ENCODE measurements at regions not wholly inside any gene's neighbourhood (a gene's known extent, or its start where the extent isn't known, plus 50 kb on each side); places are given as distances from the start of the nearest gene placed in this dataset.

GRCh38 chr11:91819777-91820176, 404.8 kb upstream of the FAT3 start:
- 64% methylated on average over 1 of the region's 1 CpG for WGBS (ENCODE audit: insufficient coverage, low coverage, low lambda C conversion rate, missing lambda C conversion rate)
- Histone ChIP-seq H3K9me3 (no peaks in the 10 kb centered on the region), H3K27me3 (no peaks in the 10 kb centered on the region), H3K36me3 (no peaks in the 10 kb centered on the region), H3K4me1 (no peaks in the 10 kb centered on the region), H3K27ac (no peak overlapping the region), H3K4me3 (no peak overlapping the region)
- ATAC-seq: no peak
- DNase-seq: no peak
- TF ChIP-seq, protein P1, sequence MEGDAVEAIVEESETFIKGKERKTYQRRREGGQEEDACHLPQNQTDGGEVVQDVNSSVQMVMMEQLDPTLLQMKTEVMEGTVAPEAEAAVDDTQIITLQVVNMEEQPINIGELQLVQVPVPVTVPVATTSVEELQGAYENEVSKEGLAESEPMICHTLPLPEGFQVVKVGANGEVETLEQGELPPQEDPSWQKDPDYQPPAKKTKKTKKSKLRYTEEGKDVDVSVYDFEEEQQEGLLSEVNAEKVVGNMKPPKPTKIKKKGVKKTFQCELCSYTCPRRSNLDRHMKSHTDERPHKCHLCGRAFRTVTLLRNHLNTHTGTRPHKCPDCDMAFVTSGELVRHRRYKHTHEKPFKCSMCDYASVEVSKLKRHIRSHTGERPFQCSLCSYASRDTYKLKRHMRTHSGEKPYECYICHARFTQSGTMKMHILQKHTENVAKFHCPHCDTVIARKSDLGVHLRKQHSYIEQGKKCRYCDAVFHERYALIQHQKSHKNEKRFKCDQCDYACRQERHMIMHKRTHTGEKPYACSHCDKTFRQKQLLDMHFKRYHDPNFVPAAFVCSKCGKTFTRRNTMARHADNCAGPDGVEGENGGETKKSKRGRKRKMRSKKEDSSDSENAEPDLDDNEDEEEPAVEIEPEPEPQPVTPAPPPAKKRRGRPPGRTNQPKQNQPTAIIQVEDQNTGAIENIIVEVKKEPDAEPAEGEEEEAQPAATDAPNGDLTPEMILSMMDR (IDR thresholded peaks at IDR 0.05): no peak
- no peak for TF ChIP-seq POLR2A (IDR thresholded peaks at IDR 0.05)
- intact Hi-C loops (cut with DNase I): no loop called here

DNA sequence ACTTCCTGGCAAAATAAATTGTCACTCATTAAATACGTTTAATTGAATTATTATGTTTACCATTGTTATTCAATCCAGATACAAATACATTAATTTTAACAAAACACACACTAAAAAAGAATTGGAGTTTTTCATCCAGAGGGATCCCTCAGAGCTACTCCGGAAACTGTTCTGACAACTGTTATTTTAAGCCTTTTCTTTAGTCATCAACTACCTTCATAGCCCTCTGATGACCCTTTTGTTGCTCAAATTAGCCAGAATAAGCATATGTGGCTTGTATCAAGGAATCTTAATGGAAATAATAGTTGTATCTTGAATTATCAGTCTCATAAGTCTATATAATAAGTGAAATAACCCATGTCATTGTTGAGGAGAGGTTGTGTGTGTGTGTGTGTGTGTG, 405.4 kb upstream of the FAT3 start:
- Histone ChIP-seq H3K36me3 (no peaks in the 10 kb centered on the region), H3K4me3 (no peak overlapping the region), H3K4me1 (no peaks in the 10 kb centered on the region), H3K27ac (no peak overlapping the region), H3K27me3 (no peaks in the 10 kb centered on the region), H3K9me3 (no peaks in the 10 kb centered on the region)
- intact Hi-C loops (cut with DNase I): no loop called here
- no peak for TF ChIP-seq POLR2A (IDR thresholded peaks at IDR 0.05)
- TF ChIP-seq, protein P1 (IDR thresholded peaks at IDR 0.05): no peak
- DNase-seq (no peak), ATAC-seq (no peak)
- 56% methylated on average over 2 of the region's 2 CpGs for WGBS (ENCODE audit: insufficient coverage, low coverage, low lambda C conversion rate, missing lambda C conversion rate)

GRCh38 chr11:91817996-91818395, 406.6 kb upstream of the FAT3 start:
- no peaks in the 10 kb centered on the region for H3K27me3 ChIP-seq
- ATAC-seq: no peak
- 63% methylated on average over 4 of the region's 4 CpGs for WGBS (ENCODE audit: insufficient coverage, low coverage, low lambda C conversion rate, missing lambda C conversion rate)

GRCh38 chr11:91813263-91813662, 411.4 kb upstream of the FAT3 start:
- Histone ChIP-seq H3K4me1 (no peaks in the 10 kb centered on the region), H3K27ac (no peak overlapping the region), H3K36me3 (no peaks in the 10 kb centered on the region), H3K4me3 (no peak overlapping the region), H3K9me3 (no peaks in the 10 kb centered on the region), H3K27me3 (no peaks in the 10 kb centered on the region)
- no peak for DNase-seq
- TF ChIP-seq, protein P1 (IDR thresholded peaks at IDR 0.05): no peak
- TF ChIP-seq POLR2A (IDR thresholded peaks at IDR 0.05): no peak
- intact Hi-C loops (cut with DNase I): no loop called here
- ATAC-seq: no peak

More at GRCh38 chr11:91817996-91818395, 406.6 kb upstream of the FAT3 start:
- H3K4me1 ChIP-seq: no peaks in the 10 kb centered on the region
- H3K27ac ChIP-seq: no peak overlapping the region
- no peak overlapping the region for H3K4me3 ChIP-seq
- intact Hi-C loops (cut with DNase I): no loop called here
- no peak for TF ChIP-seq POLR2A (IDR thresholded peaks at IDR 0.05)
- TF ChIP-seq, protein P1 (IDR thresholded peaks at IDR 0.05): no peak
- no peaks in the 10 kb centered on the region for H3K9me3 ChIP-seq
- DNase-seq: no peak
- H3K36me3 ChIP-seq: no peaks in the 10 kb centered on the region

DNA sequence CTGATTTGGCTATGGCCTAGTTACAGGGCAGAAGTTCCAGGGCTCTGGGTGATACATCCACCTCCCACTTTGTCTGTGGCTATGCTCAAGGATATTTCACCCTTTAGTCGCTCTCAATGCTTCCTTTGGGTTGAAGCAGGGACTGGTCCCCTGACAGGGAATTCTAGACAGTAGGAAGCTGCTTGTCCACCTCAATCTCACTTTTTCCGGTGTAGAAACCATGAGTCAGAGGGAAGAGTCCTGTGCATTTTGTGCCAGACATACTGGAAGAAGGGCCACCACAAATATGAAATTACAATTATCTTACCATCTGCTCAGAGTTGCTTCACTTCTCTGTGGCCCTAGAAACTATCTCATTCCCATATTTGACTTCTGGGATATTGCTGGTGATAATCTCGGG, 413.7 kb upstream of the FAT3 start:
- ATAC-seq: no peak

More for the DNA sequence above, 413.7 kb upstream of the FAT3 start:
- intact Hi-C loops (cut with DNase I): no loop called here
- DNase-seq: no peak
- H3K36me3 ChIP-seq: no peaks in the 10 kb centered on the region
- H3K4me1 ChIP-seq: no peaks in the 10 kb centered on the region
- no peak overlapping the region for H3K4me3 ChIP-seq
- TF ChIP-seq POLR2A (IDR thresholded peaks at IDR 0.05): no peak
- TF ChIP-seq, protein P1 (IDR thresholded peaks at IDR 0.05): no peak
- no peak overlapping the region for H3K27ac ChIP-seq
- no peaks in the 10 kb centered on the region for H3K9me3 ChIP-seq
- H3K27me3 ChIP-seq: no peaks in the 10 kb centered on the region
- WGBS (ENCODE audit: insufficient coverage, low coverage, low lambda C conversion rate, missing lambda C conversion rate): 69% methylated on average over 2 of the region's 3 CpGs
